MV-4-11 (cell line): ENCODE measurements at regions not wholly inside any gene's neighbourhood (a gene's known extent, or its start where the extent isn't known, plus 50 kb on each side); places are given as distances from the start of the nearest gene placed in this dataset.

Experiments
- DNase-seq: peaks from one replicate; lab custom pipeline; 2025; lab: John Stamatoyannopoulos, UW

DNA sequence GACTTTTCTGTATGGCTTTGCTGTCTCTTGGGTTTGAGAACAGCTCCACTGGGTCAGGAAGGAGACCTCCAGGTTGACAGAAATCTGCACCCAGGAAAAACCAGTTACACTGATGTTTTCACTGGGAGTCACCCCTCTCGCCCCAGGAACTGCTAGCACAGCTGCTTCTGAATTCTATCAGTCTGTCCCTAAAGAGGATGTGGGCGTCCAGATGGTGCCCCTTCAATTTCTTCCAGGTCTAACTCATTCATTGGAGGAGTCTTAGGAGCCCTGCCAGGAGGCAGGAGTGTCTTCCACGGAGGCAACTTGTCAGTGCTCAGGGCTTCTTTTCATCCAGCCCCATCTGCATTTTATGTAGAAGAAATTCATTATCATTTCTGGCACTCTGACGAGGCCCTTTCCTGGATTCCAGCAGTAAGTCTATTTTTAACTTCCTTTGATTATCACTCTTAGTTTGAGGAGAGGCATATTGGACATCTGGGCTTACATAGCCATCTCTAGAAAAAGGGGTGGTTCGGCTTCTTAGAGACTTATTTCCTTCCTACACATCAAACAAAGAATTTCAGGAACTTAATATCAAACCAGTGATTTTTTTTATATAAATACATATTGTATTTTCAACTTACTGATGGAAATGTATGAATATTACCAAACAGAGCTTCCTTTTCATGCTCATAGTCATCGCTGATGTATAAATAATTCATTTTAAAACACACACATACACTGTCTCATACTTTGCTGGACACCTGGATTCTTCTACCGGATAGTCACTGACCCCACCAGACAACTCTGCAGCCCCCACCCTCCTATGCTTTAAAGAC lies 148.8 kb downstream of the IRX2 start:
- no peak for DNase-seq

DNA sequence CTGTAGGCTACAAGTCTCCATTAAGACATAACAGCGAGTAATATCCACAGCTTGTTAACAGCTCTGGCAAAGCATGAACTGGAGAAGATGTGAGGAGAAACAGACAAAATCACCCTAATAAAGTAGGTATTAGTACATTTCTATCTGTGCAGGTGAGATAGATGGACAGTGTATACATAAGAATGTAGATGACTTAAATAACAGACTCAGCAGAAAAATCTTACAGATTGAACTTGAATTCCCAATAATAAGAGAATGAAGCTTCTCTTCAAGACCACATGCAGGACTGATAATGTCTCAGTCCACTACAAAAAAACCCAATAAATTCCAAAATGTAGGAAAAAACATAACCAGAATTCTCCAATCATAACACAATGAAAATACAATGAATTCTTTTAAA lies 153.0 kb downstream of the IRX2 start:
- DNase-seq: no peak

DNA sequence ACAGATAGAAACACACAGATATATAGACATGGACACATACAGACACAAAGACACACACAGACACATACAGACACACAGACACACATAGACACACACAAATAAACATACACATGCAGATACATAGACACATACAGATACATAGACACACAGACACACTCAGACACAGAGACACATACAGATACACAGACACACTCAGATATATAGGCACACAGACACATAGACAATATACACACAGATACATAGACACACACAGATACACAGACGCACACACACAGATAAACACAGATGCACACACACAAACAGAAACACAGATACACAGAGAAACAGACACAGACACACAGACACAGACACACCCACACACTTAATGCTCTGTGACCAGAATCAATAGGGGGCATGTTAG lies 156.8 kb downstream of the IRX2 start:
- DNase-seq: no peak

DNA sequence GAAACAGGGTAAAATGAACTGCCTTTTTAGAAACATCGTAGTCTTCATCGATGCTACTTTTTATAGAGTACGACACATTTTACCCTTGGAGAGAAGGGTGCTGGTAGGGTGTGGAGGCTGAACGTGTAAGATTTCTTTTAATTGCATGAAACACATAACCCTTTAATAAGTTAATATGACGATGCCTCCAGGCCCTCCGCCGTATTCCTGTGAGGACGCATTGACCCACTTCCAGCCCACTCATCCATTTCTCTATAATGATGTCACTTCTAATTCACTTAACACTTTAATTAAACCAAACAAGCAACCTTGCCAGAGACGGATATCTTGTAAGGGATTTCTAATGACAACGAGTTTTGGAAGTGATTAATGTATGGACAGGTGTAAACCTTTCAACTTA lies 158.7 kb downstream of the IRX2 start:
- no peak for DNase-seq

DNA sequence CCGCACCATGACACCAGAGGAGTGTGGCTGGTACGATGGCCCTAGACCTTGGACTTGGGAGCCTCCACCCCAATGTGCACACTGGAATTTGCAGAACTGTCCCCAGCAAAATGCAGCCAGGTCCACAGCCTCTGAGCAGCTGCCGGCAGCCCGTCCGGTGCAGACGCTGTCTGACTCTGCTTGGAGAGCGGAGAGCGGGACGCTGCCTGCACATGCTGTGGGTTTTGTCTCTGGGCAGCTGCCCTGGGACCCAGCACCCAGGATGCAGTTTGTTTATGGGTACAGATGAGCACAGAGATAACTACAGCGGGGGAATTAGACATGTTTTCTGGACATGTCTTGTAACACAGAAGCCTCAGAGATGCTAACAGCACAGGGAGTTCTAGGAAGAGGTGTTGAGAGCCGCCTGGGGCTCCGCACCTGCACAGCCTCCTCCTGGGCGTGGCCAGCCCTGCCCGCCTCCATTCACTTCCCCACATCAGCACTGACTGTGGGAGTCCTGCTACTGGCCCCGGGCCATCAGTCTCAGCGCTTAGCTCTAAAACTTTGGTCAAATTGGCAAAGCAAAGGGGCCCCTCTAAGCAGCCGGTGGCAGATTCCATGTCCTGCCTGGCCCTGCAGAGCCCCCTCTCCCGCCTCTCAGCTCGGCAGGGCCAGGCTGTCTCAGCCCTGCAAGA lies 159.6 kb downstream of the IRX2 start:
- DNase-seq: no peak

DNA sequence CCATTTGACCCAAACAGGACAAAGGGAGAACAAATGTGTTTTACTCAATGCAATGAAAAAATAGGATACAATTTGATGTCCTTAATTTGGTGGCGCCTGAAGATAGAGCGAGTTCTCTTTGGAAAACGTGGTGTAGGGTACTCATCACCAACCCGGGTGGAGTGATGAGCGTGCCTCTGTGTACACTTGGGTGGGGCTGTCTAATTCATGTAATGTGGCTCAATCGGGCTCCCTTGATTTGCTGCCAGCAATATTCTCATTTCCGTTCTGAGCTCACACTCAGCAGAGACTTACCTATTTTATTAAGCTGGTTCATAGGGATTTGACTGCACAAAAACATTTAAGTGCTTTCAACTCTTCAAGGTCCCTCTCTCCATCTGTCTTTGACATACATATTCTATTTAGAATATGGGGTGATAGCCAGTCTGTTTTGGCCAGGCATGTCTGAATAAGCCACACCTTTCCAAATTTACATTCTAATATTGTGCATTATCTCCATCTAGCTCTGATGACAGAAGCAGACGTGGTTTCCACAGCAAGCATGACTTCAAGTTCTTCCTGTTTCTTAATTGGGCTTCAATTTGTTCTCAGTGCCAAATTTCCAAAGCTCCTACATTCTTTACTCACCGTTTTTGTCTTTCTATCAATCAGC lies 162.5 kb downstream of the IRX2 start:
- no peak for DNase-seq

DNA sequence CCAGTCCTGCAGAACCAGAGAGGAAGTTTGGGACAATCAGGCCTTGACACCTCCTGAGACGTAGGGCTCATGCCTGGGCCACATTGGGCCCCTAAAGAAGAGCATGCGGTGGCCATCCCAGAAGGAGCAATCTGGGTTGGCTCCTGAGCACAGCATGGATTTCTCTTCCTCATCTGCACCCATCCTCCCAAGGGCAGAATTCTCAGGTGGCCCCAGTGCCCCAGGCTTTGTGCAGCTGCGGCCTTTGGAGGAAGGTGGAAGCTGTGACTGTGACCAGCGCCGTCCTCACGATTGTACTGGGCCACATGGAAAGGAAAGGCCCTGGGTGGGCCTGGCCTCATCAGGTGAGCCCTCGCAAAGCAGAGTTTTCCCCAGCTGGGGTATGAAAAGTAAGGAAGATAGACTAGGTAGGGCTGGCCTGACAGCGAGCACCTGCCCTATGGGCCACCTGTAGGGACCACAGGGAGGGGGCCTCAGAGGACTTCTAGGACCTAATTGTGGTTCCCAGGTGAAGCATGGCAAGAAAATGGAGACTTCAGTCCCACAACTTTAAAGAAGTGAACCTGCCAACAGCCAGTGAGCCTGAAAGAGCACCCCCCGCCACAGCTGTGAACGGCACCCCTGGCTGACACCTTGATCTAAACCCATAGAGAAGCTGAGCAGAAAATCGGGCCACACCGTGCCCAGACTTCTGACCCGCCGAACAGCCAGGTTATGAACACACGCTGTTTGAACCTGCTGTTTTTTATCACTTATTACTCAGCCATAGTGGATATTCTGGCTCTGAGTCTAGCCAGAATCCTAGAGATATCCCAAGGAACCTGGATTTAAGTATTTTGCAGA lies 164.1 kb downstream of the IRX2 start:
- no peak for DNase-seq

DNA sequence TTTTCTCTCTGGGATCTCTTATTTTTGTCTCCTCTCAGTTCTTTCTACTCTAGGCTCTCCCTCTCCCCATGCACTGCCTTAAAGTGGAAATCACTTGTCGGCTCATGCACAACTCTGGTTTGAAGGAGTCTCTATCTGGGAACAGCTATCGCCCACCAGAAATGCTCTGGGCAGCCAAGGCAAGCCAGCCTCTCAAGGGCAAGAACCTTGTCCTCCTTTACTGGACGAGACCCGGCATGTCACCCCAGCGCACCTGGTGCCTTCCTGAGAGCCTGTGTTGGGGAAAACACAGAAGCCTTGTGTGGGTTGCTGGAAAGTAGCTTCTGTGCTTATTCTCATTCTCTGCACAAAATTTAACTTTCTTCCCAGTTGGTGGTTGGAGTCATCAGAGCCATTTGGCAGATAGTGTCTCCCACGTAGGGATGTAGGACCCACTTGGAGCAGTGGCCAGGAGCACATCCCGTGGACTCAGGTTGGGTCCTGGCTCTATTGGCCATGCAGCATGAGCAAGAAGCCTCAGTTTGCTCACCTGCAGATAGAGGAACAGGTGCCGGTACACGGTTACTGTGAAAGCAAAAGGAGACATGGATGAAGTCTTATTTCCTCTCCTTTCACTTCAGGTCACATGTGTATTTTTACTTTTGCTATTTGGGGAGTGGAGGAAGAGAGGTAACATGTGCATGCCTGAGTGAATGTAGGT lies 165.3 kb downstream of the IRX2 start:
- DNase-seq: no peak

DNA sequence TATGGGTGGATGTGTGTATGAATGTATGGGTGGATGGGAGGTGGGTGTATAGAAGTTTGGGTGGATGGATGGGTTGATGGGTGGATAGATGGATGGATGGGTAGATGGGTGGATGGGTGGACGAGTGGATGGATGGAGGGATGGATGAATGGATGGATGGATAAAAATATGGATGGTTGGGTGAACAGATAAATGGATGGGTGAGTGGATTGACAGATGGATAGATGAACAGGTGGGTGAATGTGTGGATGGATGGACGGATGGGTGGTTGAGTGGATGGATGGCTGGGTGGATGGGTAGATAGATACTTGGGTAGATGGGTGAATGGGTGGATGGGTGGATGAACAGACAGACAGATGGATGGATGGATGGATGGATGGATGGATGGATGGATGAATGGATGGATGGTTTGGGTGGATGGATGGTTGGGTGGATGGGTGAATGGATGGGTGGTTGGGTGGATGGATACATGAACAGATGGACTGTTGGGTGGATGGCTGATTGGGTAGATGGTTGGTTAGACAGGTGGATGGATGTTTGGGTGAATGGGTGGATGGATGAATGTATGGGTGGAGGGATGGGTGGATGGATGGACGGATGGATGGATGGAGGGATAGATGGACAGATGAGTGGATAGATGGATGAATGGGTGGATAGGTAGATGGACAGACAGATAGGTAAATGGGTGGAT lies 166.8 kb downstream of the IRX2 start:
- no peak for DNase-seq

DNA sequence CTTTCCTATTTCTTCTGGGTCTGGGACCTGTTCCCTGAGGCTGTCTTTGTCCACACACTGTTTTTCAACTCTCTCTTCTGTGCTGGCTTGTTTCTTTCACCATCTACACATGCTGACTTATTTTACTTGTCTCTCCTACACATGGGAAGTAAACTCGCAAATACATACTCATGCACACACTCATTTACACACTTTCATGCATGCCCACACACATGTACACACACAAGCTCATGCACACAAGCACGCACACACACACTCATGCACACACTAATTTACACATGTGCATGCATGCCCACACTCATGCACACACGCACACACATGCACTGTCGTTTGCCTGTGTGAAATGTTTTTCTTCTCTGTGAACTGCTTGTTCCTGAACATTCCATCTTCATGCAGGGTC lies 169.0 kb downstream of the IRX2 start:
- DNase-seq: no peak

DNA sequence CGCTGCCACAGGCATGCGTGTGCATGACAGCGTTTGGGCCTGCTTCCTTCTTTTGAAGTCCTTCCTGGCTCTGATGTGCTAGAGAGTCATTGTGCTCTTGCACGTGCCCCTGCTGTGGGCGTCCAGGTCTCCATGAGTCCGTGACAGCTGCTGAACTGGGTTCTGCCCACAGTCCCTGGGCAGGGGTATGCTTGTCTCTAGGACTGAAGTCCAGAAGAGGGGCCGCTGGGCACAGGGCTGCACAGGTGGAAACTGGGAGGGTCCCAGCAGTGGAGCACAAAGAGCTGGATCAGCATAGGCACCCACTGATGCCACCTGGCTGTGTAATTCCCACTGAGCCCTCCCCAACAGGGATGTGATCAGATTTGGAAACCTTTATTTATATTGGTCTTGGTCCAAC lies 169.4 kb downstream of the IRX2 start:
- no peak for DNase-seq

DNA sequence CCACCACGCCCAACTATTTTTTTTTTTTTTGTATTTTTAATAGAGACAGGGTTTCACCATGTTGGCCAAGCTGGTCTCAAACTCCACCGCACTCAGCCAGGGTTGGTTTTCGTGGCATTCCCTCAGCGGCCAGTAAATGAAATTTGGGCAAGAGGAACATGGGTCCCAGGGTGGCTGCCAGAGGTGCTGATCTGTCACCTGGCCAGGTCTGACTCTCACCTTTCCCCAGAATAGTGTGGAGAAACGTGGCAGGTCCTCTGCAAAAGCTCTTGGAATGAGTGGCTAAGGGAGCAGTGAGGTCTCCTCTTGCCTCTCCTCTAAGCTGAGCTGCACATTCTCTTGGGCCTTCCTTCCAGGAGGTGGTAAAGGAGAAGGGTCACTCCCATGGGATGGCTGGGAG lies 170.1 kb downstream of the IRX2 start:
- DNase-seq: no peak

DNA sequence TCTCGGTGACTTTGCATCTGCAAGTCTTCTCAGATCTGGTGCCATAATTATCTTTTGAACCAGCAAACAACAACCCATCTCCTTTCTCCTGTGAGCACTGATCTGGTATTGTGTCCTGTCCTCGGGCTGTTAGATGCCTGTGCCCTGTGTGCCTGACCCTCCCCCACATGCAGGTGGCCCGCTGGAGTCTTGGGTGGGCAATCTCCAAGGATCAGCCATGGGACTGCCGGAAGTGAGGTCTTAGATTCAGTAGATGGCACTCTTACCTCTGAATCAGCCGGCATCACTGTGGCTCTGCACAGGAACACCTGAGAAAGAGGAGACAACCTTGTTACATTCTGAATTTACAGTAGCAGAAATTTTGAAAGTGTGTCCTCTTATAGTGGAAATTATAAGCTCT lies 172.4 kb downstream of the IRX2 start:
- no peak for DNase-seq

DNA sequence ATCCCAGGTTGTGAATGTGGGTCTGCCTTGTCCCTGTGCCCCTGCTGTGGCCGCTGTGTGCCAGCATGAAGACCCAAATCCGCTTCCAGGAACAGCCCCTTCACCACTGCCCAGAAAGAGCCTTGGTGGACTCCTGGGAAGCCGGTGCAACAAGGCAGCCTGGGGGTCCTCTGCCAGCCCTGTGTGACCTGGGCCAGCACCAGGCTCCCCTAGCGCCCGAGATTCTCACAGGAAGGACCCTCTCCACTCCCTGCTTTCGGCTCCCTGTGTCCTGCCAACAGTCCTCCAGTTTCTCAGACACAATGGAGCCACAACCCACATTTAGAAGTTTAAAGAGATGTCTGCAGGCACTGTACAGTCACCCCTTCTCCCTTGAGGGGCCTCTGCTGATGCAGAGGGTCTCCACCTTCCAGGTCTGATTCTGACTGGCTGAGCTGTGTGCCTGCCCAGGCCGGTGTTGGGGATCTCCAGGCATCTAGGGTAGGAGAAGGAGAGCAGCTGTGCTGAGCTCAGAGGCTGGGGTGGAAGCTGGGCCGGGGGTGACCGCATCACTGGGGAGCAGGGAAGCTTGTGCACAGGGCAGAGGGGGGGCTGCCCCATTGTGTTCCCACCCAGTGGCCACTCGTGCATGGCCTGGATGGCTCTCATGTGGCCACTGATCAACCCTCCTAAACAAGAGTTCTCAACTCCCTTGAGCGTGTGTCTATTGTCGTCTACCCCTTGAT lies 174.0 kb downstream of the IRX2 start:
- no peak for DNase-seq

DNA sequence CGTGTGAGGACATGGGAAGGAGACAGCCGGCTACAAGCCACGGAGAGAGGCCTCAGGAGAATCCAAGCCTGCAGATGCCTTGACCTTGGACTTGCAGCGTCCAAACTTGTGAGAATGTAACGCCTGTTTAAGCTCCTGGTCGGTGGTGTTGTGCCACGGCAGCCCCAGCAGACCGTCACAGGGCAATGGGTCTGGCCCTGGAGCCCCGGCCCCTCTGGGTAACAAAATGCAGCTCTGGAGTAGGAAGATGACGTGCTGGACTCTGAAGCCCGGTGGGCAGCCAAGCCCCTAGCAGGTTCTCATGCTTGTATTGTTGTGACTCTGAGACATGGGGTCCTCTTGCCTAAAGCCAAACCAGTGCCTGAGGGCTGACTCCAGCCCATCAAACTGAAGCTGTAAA lies 174.7 kb downstream of the IRX2 start:
- DNase-seq: no peak

DNA sequence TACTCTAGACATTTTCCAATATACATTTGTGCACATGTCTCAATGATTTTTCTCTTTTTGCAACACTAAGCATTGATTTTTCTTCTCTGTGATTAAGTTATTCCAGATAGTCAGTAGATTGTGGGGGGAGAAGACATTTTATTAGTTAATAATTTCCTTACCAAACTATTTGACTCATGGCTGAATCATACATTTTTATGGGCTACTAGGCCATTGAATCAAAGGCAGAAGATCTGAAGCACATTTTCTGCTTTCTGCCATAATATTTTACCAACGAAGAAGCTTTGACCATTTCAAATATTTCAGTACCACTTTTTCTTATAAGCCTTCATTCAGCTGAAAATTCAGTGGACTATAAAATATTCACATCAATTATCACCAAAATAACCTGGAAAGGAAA lies 175.6 kb downstream of the IRX2 start:
- DNase-seq: no peak

DNA sequence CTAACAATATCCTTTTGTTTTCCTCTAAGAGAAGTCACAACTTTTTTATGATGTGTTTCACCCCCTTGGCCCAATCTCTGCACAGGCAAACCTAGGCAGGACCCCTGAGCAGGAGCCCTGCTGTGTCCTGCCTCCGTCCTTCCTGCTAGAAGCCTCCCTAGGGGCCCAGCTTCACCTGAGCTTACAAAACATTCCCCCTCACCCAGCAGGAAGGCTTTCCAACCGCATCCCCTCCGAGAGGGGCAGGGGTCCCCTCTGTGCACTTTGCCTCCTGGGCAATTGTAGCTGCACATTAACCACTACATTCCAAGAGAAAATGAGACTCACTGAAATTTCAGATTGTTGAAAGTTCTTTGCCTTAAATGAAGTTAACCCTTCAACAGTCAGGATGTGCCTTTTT lies 176.2 kb downstream of the IRX2 start:
- no peak for DNase-seq

DNA sequence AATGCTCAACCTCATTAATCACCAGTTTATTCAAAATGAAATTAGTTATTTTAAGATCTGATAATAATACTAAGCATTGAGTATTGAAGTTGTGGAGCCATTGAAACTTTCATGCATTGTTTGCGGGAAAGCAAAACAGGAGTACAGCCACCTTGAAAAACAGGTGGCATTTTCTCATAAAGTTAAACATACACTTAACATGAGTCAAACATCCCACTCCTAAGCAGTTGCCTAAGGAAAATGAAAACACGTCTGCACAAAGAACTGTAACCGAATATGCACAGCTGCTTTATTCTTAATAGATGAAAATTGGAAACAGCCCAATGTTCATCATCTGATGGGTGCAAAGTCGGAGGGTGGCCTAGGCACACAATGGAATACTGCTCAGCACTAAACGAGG lies 177.3 kb downstream of the IRX2 start:
- no peak for DNase-seq

DNA sequence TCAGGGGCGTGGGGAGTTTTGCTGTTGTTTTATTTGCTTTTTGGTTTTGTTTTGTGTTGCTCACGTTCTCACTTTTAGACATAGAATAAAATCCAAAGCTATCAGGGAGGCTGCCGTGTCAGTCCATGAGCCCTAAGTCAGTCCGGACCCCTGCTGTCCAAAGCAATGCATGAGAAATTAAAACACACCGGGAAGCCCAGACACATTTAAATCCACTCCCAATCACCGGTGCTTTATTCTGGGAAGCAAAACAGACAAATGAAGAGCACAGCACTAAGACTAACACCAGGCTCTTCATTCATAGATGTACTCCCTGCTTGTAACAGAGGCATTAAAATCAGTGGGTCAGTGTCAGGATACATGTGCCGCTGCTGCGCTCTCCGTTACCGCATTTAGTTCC lies 180.9 kb downstream of the IRX2 start:
- DNase-seq: no peak

DNA sequence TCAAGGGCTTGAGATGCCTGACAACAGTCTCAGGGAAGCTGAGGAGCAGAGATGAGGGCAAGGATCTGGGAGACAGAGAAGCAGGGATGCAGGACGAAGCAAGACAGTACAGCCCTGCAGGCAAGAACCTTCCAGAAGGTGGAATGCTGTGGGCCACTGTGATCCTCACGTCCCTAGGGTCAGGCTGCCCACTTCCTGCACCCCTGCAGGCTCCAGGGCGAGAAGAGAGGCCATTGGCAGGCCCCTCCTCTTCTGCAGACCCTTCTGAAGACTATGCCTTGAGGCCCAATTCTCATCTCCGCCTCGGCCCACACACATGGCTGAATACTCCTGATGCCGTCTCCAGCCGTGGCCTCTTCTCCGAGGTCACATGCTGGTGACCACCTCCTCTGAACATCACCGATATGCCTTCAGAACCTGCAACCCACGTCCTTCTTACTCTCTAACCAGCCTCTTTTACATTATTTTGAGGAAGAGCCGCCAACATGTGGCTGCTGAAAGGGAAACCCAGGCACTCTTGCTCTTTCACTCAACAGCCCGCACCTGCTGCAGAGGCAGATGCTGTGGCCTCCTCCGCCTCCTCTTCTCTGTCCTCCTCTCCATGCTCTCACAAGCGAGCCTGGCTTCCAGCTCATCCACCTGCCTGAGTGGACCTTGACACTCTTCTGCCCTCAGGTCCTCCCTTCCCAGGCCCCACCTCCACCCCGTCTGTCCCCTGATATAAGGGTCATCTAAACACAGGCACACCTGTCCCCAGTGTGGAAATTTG lies 181.5 kb downstream of the IRX2 start:
- no peak for DNase-seq
